ENCODE measurements at regions not wholly inside any gene's neighbourhood (a gene's known extent, or its start where the extent isn't known, plus 50 kb on each side); places are given as distances from the start of the nearest gene placed in this dataset.

GRCh38 chr15:79779746-79780145, 117.1 kb downstream of the MTHFS start:
- no peak for TF ChIP-seq CTCF (tag by site-specific recombination; IDR thresholded peaks at IDR 0.05)
- TF ChIP-seq ZNF654 (tag by site-specific recombination; IDR thresholded peaks at IDR 0.05; ENCODE audit: low read depth): no peak
- no peak for TF ChIP-seq ZNF449 (tag by site-specific recombination; IDR thresholded peaks at IDR 0.05)
- TF ChIP-seq ZNF10 (tag by site-specific recombination; IDR thresholded peaks at IDR 0.05): no peak
